ENCODE measurements at regions not wholly inside any gene's neighbourhood (a gene's known extent, or its start where the extent isn't known, plus 50 kb on each side); places are given as distances from the start of the nearest gene placed in this dataset.

DNA sequence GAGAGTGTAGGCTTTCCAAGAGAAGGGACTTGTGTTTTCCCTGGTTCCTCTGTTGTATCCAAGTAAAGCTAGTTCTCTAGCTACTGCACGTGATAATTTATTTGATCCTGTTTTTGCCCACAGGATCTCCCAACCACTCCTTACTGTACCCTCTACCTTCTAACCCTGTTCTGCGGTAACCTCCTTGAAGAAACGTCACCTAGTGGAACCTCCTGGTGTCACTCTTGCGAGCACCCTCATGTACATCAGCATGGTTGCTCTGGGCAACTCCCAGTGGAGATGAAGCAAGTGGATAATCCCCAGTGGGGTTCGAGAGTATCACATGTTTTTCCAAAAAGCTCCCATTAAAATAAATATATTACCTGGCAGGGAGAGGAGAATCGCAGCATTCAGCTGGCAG is 108.9 kb upstream of the CLMP start:
- Mint-ChIP-seq H3K27ac (peak overlapping the region in 2 of 7 donors; percentile 50 to 68), H3K9me3 (no peaks in the 10 kb centered on the region), H3K4me3 (no peak overlapping the region), H3K27me3 (ENCODE audit: low read depth in 3 of 3) (peaks cover 15 to 26% (median 18%) of the 10 kb centered on the region in 3 donors), H3K4me1 (peaks cover 33% of the 10 kb centered on the region), H3K36me3 (peaks cover 0 to 2% of the 10 kb centered on the region in 2 donors)
- H3K27ac ChIP-seq (ENCODE audit: low read depth in 1 of 2, low read length in 2 of 2), result no peak overlapping the region
- DNase-seq, result no peak
- H3K9me3 ChIP-seq (replicated peaks in 1 of 2; ENCODE audit: control insufficient read depth in 1 of 2, insufficient read depth in 1 of 2, low read length in 2 of 2), result no peaks in the 10 kb centered on the region
- H3K27me3 ChIP-seq (ENCODE audit: control insufficient read depth in 2 of 2, insufficient read depth in 2 of 2, low read length in 2 of 2), result peaks cover 19 to 24% of the 10 kb centered on the region in 2 donors
- 84% methylated on average over 5 of the region's 6 CpGs for WGBS (ENCODE audit: insufficient coverage)
- no peak overlapping the region for H3K4me2 ChIP-seq (replicated peaks; ENCODE audit: extremely low read depth, low read length, poor library complexity, severe bottlenecking)
- no peaks in the 10 kb centered on the region for H3K79me2 ChIP-seq (ENCODE audit: insufficient read depth, low read length)
- H3K9ac ChIP-seq (ENCODE audit: insufficient read depth, low read length, poor library complexity, severe bottlenecking), result no peak overlapping the region
- peaks cover 23 to 26% of the 10 kb centered on the region in 2 donors for H3K4me1 ChIP-seq (ENCODE audit: control insufficient read depth in 1 of 2, insufficient read depth in 2 of 2, low read length in 2 of 2)
- no peak overlapping the region for H2AFZ ChIP-seq (ENCODE audit: insufficient read depth, low read depth, low read length, poor library complexity, severe bottlenecking)
- H3K4me3 ChIP-seq (replicated peaks in 1 of 3; ENCODE audit: low read depth in 2 of 3, low read length in 3 of 3), result no peak overlapping the region
- H4K20me1 ChIP-seq (ENCODE audit: insufficient read depth, low read length), result no peaks in the 10 kb centered on the region
- intact Hi-C loops (cut with micrococcal nuclease), result loop anchor here (2.0 to 5.0 kb wide), 2 partner anchors 173 to 175 kb away; no protein-coding TSS in a partner anchor
- TF ChIP-seq, protein P1, sequence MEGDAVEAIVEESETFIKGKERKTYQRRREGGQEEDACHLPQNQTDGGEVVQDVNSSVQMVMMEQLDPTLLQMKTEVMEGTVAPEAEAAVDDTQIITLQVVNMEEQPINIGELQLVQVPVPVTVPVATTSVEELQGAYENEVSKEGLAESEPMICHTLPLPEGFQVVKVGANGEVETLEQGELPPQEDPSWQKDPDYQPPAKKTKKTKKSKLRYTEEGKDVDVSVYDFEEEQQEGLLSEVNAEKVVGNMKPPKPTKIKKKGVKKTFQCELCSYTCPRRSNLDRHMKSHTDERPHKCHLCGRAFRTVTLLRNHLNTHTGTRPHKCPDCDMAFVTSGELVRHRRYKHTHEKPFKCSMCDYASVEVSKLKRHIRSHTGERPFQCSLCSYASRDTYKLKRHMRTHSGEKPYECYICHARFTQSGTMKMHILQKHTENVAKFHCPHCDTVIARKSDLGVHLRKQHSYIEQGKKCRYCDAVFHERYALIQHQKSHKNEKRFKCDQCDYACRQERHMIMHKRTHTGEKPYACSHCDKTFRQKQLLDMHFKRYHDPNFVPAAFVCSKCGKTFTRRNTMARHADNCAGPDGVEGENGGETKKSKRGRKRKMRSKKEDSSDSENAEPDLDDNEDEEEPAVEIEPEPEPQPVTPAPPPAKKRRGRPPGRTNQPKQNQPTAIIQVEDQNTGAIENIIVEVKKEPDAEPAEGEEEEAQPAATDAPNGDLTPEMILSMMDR (IDR thresholded peaks at IDR 0.05), result no peak
- H3K36me3 ChIP-seq (replicated peaks in 1 of 2; ENCODE audit: control insufficient read depth in 1 of 2, insufficient read depth in 2 of 2, low read length in 2 of 2), result no peaks in the 10 kb centered on the region

DNA sequence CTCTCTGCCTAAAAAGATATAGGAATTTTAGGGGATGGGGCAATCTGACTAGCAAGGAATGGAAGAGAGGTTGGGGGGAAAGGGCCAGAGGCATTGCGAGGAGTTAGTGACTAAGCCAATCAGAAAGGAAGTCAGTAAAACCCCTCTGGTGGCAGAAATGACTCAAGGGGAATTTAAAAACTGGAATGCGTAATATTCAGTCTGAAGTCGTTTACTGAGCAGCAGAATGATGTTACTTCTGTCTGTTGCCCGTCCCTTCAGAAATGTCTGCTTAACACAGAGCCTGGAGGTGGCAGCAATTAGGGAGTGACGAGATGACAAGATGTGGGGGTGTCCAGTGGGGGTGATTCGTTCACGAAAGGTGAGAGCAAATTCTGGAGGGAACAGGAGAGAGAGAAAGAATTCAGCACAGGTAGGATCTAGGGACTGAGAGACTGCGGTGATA is 107.7 kb upstream of the CLMP start:
- intact Hi-C loops (cut with micrococcal nuclease), result loop anchor here (2.0 to 5.0 kb wide), 2 partner anchors 175 to 176 kb away; no protein-coding TSS in a partner anchor
- TF ChIP-seq, protein P1 (IDR thresholded peaks at IDR 0.05), result no peak
- Histone ChIP-seq H3K4me2 (replicated peaks; ENCODE audit: extremely low read depth, low read length, poor library complexity, severe bottlenecking) (no peak overlapping the region), H3K27ac (ENCODE audit: low read depth in 1 of 2, low read length in 2 of 2) (no peak overlapping the region), H3K4me1 (ENCODE audit: control insufficient read depth in 1 of 2, insufficient read depth in 2 of 2, low read length in 2 of 2) (peaks cover 23 to 26% of the 10 kb centered on the region in 2 donors), H3K36me3 (replicated peaks in 1 of 2; ENCODE audit: control insufficient read depth in 1 of 2, insufficient read depth in 2 of 2, low read length in 2 of 2) (no peaks in the 10 kb centered on the region), H3K9ac (ENCODE audit: insufficient read depth, low read length, poor library complexity, severe bottlenecking) (no peak overlapping the region), H3K79me2 (ENCODE audit: insufficient read depth, low read length) (no peaks in the 10 kb centered on the region), H3K4me3 (replicated peaks in 1 of 3; ENCODE audit: low read depth in 2 of 3, low read length in 3 of 3) (no peak overlapping the region), H3K9me3 (replicated peaks in 1 of 2; ENCODE audit: control insufficient read depth in 1 of 2, insufficient read depth in 1 of 2, low read length in 2 of 2) (no peaks in the 10 kb centered on the region), H4K20me1 (ENCODE audit: insufficient read depth, low read length) (no peaks in the 10 kb centered on the region), H2AFZ (ENCODE audit: insufficient read depth, low read depth, low read length, poor library complexity, severe bottlenecking) (no peak overlapping the region), H3K27me3 (ENCODE audit: control insufficient read depth in 2 of 2, insufficient read depth in 2 of 2, low read length in 2 of 2) (peaks cover 19 to 24% of the 10 kb centered on the region in 2 donors)
- Mint-ChIP-seq H3K27ac (peak overlapping the region in 5 of 7 donors; percentile 16 to 87 (median 20)), H3K36me3 (peaks cover 0 to 2% of the 10 kb centered on the region in 2 donors), H3K27me3 (ENCODE audit: low read depth in 3 of 3) (peaks cover 15 to 26% (median 18%) of the 10 kb centered on the region in 3 donors), H3K4me1 (peaks cover 29% of the 10 kb centered on the region), H3K9me3 (no peaks in the 10 kb centered on the region), H3K4me3 (peak overlapping the region in 1 of 2 donors; percentile 84)
- WGBS (ENCODE audit: insufficient coverage), result 43% methylated on average over 8 of the region's 8 CpGs
- peak; percentile 27 to 85 (median 50) for DNase-seq

Data from CD14-positive monocyte (primary cell).